Neutrophil (primary cell): ENCODE measurements at regions not wholly inside any gene's neighbourhood (a gene's known extent, or its start where the extent isn't known, plus 50 kb on each side); places are given as distances from the start of the nearest gene placed in this dataset.

Experiments used
- H3K27ac ChIP-seq: fragments of 200-600 bp; sonication (generic); 2 replicates; pipeline ENCODE4 v1.5.1; 2016; ENCODE audit warnings: mild to moderate bottlenecking, moderate library complexity
- H3K27me3 ChIP-seq: fragments of 200-600 bp; sonication (generic); 2 replicates; pipeline ENCODE4 v1.6.0; 2016; ENCODE audit warnings: mild to moderate bottlenecking
- H3K36me3 ChIP-seq: fragments of 200-600 bp; sonication (generic); 2 replicates; pipeline ENCODE4 v1.5.1; 2017
- H3K4me1 ChIP-seq, 2 experiments: fragments of 200-600 bp in 1 of 2; sonication (generic) in 1 of 2; 1 replicate in 1 of 2; 2 replicates in 1 of 2; pipeline versions ENCODE4 v1.5.1 to v1.6.1; 2013 to 2016; ENCODE audit warnings: low read depth in 1 of 2, low read length in 1 of 2, mild to moderate bottlenecking in 1 of 2, moderate library complexity in 1 of 2; ENCODE audit not compliant: control insufficient read depth in 1 of 2, insufficient read depth in 1 of 2
- H3K4me3 ChIP-seq, 2 experiments: fragments of 200-600 bp in 1 of 2; sonication (generic) in 1 of 2; 1 replicate in 1 of 2; 2 replicates in 1 of 2; pipeline ENCODE4 v1.5.1; 2013 to 2016; ENCODE audit warnings: low read depth in 1 of 2, low read length in 1 of 2, mild to moderate bottlenecking in 1 of 2, moderate library complexity in 1 of 2
- H3K9me3 ChIP-seq: fragments of 200-600 bp; sonication (generic); 2 replicates; pipeline ENCODE4 v1.5.1; 2016
- CTCF ChIP-seq: fragments of 200-600 bp; sonication (generic); IDR thresholded peaks from 2 replicates; pipeline ENCODE4 v1.5.1; 2016; ENCODE audit warnings: antibody characterized with exemption

GRCh38 chr1:208524925-208525324, 280.7 kb upstream of the PLXNA2 start:
- Histone ChIP-seq H3K9me3 (no peaks in the 10 kb centered on the region), H3K4me3 (no peak overlapping the region), H3K27me3 (peaks cover 22% of the 10 kb centered on the region), H3K4me1 (no peaks in the 10 kb centered on the region), H3K27ac (no peak overlapping the region), H3K36me3 (no peaks in the 10 kb centered on the region)
- TF ChIP-seq CTCF = no peak

GRCh38 chr1:208525417-208525816, 281.2 kb upstream of the PLXNA2 start:
- H3K4me1 ChIP-seq = no peaks in the 10 kb centered on the region
- no peaks in the 10 kb centered on the region for H3K36me3 ChIP-seq
- no peak for TF ChIP-seq CTCF
- H3K27me3 ChIP-seq = peaks cover 27% of the 10 kb centered on the region
- H3K27ac ChIP-seq = no peak overlapping the region
- H3K4me3 ChIP-seq = no peak overlapping the region
- H3K9me3 ChIP-seq = no peaks in the 10 kb centered on the region

- H3K27me3 ChIP-seq = peaks cover 32% of the 10 kb centered on the region
Measured at GRCh38 chr1:208526613-208527125, 282.5 kb upstream of the PLXNA2 start.

GRCh38 chr1:208527156-208527555, 283.0 kb upstream of the PLXNA2 start:
- H3K9me3 ChIP-seq = no peaks in the 10 kb centered on the region

More at GRCh38 chr1:208526613-208527125, 282.5 kb upstream of the PLXNA2 start:
- Histone ChIP-seq H3K4me3 (no peak overlapping the region), H3K9me3 (no peaks in the 10 kb centered on the region), H3K27ac (no peak overlapping the region), H3K36me3 (no peaks in the 10 kb centered on the region), H3K4me1 (no peaks in the 10 kb centered on the region)
- no peak for TF ChIP-seq CTCF

GRCh38 chr1:208528578-208529240, 284.5 kb upstream of the PLXNA2 start:
- Histone ChIP-seq H3K27ac (no peak overlapping the region), H3K27me3 (peaks cover 37% of the 10 kb centered on the region), H3K4me1 (no peaks in the 10 kb centered on the region), H3K9me3 (no peaks in the 10 kb centered on the region), H3K4me3 (no peak overlapping the region), H3K36me3 (no peaks in the 10 kb centered on the region)
- TF ChIP-seq CTCF = no peak

More at GRCh38 chr1:208527156-208527555, 283.0 kb upstream of the PLXNA2 start:
- H3K27me3 ChIP-seq = peaks cover 35% of the 10 kb centered on the region
- TF ChIP-seq CTCF = no peak
- no peaks in the 10 kb centered on the region for H3K4me1 ChIP-seq
- H3K27ac ChIP-seq = no peak overlapping the region
- no peaks in the 10 kb centered on the region for H3K36me3 ChIP-seq
- H3K4me3 ChIP-seq = no peak overlapping the region
